GM10266 (cell line): ENCODE measurements at regions not wholly inside any gene's neighbourhood (a gene's known extent, or its start where the extent isn't known, plus 50 kb on each side); places are given as distances from the start of the nearest gene placed in this dataset.

Experiments
- DNase-seq: peaks from one replicate; pipeline ENCODE4 v3.0.0; 2012; ENCODE audit errors: extremely low spot score
- TF ChIP-seq, protein P1 (sequence below): IDR thresholded peaks from 2 replicates; pipeline ENCODE4 v1.5.1; 2012; ENCODE audit warnings: mild to moderate bottlenecking, low read depth; ENCODE audit not compliant: control insufficient read depth, insufficient read depth; ENCODE audit errors: missing control alignments

DNA sequence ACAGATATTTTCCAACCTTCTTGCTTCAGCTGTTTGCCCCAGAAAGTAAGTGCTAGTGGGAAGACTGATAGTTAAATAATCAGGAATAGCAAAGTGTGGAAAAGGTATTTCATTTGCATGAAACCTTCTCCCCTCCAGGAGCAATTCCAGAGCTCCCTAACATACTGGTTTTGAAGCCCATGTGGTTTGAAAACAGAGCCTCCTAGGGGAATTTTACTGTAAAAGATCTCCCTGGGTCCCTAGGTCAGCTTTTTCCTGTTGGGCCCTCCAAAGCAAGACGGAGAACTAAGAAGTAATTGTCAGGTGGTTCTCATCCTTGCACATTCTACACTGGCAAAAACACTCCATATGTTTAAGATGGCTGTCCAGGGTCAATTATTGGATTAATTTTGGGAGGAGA lies 218.7 kb upstream of the FOXD3 start:
- no peak for DNase-seq
- TF ChIP-seq, protein P1, sequence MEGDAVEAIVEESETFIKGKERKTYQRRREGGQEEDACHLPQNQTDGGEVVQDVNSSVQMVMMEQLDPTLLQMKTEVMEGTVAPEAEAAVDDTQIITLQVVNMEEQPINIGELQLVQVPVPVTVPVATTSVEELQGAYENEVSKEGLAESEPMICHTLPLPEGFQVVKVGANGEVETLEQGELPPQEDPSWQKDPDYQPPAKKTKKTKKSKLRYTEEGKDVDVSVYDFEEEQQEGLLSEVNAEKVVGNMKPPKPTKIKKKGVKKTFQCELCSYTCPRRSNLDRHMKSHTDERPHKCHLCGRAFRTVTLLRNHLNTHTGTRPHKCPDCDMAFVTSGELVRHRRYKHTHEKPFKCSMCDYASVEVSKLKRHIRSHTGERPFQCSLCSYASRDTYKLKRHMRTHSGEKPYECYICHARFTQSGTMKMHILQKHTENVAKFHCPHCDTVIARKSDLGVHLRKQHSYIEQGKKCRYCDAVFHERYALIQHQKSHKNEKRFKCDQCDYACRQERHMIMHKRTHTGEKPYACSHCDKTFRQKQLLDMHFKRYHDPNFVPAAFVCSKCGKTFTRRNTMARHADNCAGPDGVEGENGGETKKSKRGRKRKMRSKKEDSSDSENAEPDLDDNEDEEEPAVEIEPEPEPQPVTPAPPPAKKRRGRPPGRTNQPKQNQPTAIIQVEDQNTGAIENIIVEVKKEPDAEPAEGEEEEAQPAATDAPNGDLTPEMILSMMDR = no peak

- no peak for DNase-seq
Measured at GRCh38 chr1:63107066-63107465, 215.3 kb upstream of the FOXD3 start.

GRCh38 chr1:63108206-63108605 lies 214.2 kb upstream of the FOXD3 start:
- TF ChIP-seq, protein P1 = no peak
- no peak for DNase-seq

More at GRCh38 chr1:63107066-63107465, 215.3 kb upstream of the FOXD3 start:
- TF ChIP-seq, protein P1 = no peak

GRCh38 chr1:63112155-63112900 lies 210.0 kb upstream of the FOXD3 start:
- TF ChIP-seq, protein P1 = no peak
- peak; percentile 16 for DNase-seq

DNA sequence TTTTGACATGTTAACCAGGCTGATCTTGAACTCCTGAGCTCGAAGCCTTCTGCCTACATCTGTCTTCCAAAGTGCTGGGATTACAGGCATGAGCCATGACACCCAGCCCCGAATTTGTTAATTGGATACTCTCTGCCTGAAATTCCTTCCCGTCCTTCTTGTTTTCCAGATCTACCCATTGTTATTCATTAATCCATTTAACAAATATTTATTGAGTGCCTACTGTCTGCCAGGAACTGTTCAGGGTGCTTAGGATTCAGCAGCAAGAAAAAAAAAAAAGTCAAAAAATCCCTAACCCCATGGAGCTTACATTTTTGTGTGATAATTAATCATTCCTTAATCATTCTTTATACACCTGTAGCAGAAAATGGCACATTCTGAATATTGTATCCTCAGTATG lies 206.8 kb upstream of the FOXD3 start:
- no peak for DNase-seq

DNA sequence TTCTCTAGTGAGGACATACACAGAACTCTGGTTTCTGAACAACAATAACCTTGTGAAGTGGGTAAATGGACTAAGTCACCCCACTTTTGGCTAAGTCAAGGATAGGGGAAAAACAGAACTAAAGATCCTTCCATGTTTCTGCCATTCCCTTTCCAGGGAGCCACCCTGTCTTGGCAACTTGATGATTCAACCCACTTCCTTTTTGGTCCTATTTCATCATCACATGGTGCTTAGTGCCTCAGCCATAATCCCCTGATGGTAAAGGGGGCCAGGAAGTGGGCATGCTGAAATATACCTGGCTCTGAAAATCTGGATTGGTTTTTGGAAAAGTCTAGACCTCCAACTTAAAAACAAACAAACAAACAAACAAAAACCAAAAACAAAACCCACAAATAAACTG lies 206.4 kb upstream of the FOXD3 start:
- no peak for DNase-seq
- TF ChIP-seq, protein P1 = no peak

More for the DNA sequence above, 206.8 kb upstream of the FOXD3 start:
- TF ChIP-seq, protein P1 = no peak

DNA sequence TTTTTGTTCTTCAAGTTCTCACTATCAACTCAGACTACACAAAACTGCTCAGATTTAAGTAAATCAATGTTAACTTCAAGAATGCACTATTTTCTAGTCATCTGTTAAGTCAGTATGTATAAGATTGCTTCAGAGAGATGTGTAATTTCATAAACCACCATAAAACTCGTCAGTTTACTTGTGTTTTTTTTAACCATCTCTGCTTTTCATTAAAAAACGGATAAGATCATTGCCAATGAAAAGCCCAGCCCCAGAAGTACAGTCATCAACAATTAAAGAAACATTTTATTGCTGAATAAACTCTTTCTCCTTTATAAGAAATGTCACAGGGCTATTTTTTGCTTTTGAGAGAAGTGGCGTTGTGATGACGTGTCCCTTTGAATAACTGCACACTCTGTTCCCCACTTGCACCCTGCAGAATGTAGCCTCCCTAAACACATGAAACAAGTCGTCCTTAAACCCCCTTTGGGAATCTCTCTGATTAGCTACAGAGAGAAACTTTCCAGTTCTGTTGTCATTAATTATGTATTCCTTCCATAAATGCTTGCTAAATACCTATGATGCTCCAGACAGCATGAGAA lies 202.7 kb upstream of the FOXD3 start:
- TF ChIP-seq, protein P1 = no peak
- DNase-seq = no peak
